Endodermal cell (in vitro differentiated cells): ENCODE measurements at regions not wholly inside any gene's neighbourhood (a gene's known extent, or its start where the extent isn't known, plus 50 kb on each side); places are given as distances from the start of the nearest gene placed in this dataset.
"Not testable (repeated sequence)": the region's sequence is repeated elsewhere in the genome, so short reads cannot be mapped to it uniquely, and the experiment has no call there.

ENCODE experiments used
- DNase-seq: peaks from one replicate; pipeline ENCODE4 v3.0.0-alpha.2; 2017
- H3K27ac ChIP-seq: 2 replicates; pipeline ENCODE4 v1.5.1; 2013; ENCODE audit warnings: mild to moderate bottlenecking, low read depth, low read length, moderate library complexity
- H3K27me3 ChIP-seq: 2 replicates; pipeline ENCODE4 v1.6.1; 2013; ENCODE audit warnings: mild to moderate bottlenecking, low read length, moderate library complexity; ENCODE audit not compliant: insufficient read depth, control insufficient read depth, poor library complexity, severe bottlenecking
- H3K36me3 ChIP-seq: 2 replicates; pipeline ENCODE4 v1.7.0; 2013; ENCODE audit warnings: mild to moderate bottlenecking, low read length, moderate library complexity; ENCODE audit not compliant: control insufficient read depth, insufficient read depth
- H3K4me1 ChIP-seq: one replicate; pipeline ENCODE4 v1.7.0; 2013; ENCODE audit warnings: low read length; ENCODE audit not compliant: control insufficient read depth, insufficient read depth
- H3K4me3 ChIP-seq: 2 replicates; pipeline ENCODE4 v1.5.1; 2013; ENCODE audit warnings: mild to moderate bottlenecking, low read length, moderate library complexity
- H3K9ac ChIP-seq: 2 replicates; pipeline ENCODE4 v1.6.1; 2013; ENCODE audit warnings: mild to moderate bottlenecking, low read length, moderate library complexity; ENCODE audit not compliant: poor library complexity, severe bottlenecking; ENCODE audit errors: extremely low read depth
- H3K9me3 ChIP-seq: 2 replicates; pipeline ENCODE4 v1.6.1; 2013; ENCODE audit warnings: mild to moderate bottlenecking, low read length, moderate library complexity; ENCODE audit not compliant: control insufficient read depth
- H3K27ac Mint-ChIP-seq: 2 replicates; pipeline ENCODE4 v1.8.0; 2020; ENCODE audit warnings: mixed read lengths
- H3K27me3 Mint-ChIP-seq: 2 replicates; pipeline ENCODE4 v1.8.0; 2021; ENCODE audit warnings: mild to moderate bottlenecking, mixed read lengths; ENCODE audit not compliant: insufficient read depth
- H3K36me3 Mint-ChIP-seq: 2 replicates; pipeline ENCODE4 v1.8.0; 2020; ENCODE audit warnings: low read depth, mixed read lengths
- H3K4me1 Mint-ChIP-seq: 2 replicates; pipeline ENCODE4 v1.8.0; 2020; ENCODE audit warnings: mixed read lengths
- H3K4me3 Mint-ChIP-seq: 2 replicates; pipeline ENCODE4 v1.8.0; 2020; ENCODE audit warnings: mild to moderate bottlenecking, moderate library complexity, mixed read lengths
- H3K9me3 Mint-ChIP-seq: 2 replicates; pipeline ENCODE4 v1.8.0; 2020; ENCODE audit warnings: mild to moderate bottlenecking, mixed read lengths
- WGBS, 2 experiments: methylation state at CpG; one replicate each; pipeline versions ENCODE4 v1.1.5 to v1.1.7; 2013; ENCODE audit warnings: missing lambda C conversion rate in 2 of 2, mixed read lengths in 1 of 2; ENCODE audit not compliant: insufficient coverage in 1 of 2, insufficient read length in 1 of 2; 5-methylcytosine and 5-hydroxymethylcytosine counted together
- TF ChIP-seq, protein P1 (sequence below): fragments of 200-600 bp; sonication (generic); conservative IDR thresholded peaks from 2 replicates; pipeline ENCODE4 v1.5.0; 2021; ENCODE audit warnings: antibody characterized with exemption, mild to moderate bottlenecking

DNA sequence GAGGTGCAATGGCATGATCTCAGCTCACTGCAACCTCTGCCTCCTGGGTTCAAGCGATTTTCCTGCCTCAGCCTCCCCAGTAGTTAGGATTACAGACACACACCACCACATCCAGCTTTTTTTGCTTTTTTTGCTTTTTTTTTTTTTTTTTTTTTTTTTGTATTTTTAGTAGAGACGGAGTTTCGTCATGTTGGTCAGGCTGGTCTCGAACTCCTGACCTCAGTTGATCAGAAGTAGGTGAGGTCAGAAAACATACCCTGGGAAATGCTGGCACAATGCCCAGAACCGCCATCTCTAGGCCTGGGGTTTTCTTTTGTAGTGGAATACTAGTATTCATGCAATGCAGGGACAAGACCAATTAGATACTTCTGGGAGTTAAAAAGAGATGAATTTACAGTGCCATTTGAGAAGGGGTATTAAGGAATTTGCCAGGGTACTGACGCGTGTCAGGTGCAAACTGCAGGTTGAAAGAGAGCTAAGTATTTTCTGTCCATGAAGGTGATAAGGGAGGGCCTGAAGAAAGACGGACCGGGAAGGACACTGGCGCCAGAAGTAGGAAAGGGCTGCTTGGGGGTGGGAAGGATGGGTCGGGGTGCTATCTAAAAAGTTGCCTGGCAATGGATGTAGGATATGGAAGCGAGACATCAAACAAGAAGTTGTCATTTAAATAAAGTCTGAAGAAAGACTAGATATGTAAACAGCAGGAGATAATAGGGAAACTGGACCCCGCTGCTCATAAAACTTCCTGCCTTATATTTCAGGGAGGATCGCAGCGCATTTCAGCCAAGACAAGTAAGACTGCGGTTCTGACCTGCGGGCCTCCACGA is 95.8 kb downstream of the PPIAL4G start:
- H3K4me1 ChIP-seq, H3K9ac ChIP-seq, H3K27ac ChIP-seq, H3K36me3 ChIP-seq, H3K27me3 ChIP-seq, H3K36me3 Mint-ChIP-seq, H3K9me3 Mint-ChIP-seq, H3K27me3 Mint-ChIP-seq, DNase-seq, H3K4me3 Mint-ChIP-seq, H3K4me3 ChIP-seq, H3K9me3 ChIP-seq: not testable (repeated sequence)
- whole genome bisulfite sequencing, 2 experiments = 93 to 98% methylated on average over 12 to 18 of the region's 18 CpGs
- H3K4me1 Mint-ChIP-seq = peaks cover 42% of the 10 kb centered on the region
- peak overlapping the region; percentile 98 for H3K27ac Mint-ChIP-seq

DNA sequence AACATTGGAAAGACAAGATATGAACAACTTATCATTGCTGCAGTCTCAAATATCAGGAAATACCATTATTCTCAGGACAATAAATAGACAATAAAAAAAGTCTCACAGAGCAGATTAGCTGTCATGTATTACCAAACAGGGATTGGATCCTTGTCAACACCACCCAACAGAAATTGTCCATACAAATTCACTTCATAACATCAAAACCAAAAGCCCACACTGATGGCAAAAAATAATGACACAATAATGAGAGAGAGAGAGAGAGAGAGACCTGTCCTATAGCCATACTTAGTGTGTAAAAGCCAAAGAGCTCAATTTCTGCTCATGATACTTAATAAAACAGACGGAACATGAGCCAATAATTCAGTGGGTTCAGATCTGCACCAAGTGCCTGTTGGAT is 96.5 kb downstream of the PPIAL4G start:
- DNase-seq = no peak
- no peak overlapping the region for H3K4me3 ChIP-seq
- H3K27ac ChIP-seq = no peak overlapping the region
- Mint-ChIP-seq H3K36me3 (no peaks in the 10 kb centered on the region), H3K4me1 (peaks cover 42% of the 10 kb centered on the region), H3K4me3 (no peak overlapping the region), H3K9me3 (peaks cover 2% of the 10 kb centered on the region), H3K27me3 (peaks cover 6% of the 10 kb centered on the region), H3K27ac (no peak overlapping the region)
- H3K9me3 ChIP-seq = no peaks in the 10 kb centered on the region
- TF ChIP-seq, protein P1, sequence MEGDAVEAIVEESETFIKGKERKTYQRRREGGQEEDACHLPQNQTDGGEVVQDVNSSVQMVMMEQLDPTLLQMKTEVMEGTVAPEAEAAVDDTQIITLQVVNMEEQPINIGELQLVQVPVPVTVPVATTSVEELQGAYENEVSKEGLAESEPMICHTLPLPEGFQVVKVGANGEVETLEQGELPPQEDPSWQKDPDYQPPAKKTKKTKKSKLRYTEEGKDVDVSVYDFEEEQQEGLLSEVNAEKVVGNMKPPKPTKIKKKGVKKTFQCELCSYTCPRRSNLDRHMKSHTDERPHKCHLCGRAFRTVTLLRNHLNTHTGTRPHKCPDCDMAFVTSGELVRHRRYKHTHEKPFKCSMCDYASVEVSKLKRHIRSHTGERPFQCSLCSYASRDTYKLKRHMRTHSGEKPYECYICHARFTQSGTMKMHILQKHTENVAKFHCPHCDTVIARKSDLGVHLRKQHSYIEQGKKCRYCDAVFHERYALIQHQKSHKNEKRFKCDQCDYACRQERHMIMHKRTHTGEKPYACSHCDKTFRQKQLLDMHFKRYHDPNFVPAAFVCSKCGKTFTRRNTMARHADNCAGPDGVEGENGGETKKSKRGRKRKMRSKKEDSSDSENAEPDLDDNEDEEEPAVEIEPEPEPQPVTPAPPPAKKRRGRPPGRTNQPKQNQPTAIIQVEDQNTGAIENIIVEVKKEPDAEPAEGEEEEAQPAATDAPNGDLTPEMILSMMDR = no peak
- no peaks in the 10 kb centered on the region for H3K27me3 ChIP-seq
- WGBS, 2 experiments = 83 to 93% methylated on average over 1 of the region's 1 CpG
- H3K4me1 ChIP-seq = peaks cover 5% of the 10 kb centered on the region
- H3K9ac ChIP-seq = no peak overlapping the region
- H3K36me3 ChIP-seq = no peaks in the 10 kb centered on the region

DNA sequence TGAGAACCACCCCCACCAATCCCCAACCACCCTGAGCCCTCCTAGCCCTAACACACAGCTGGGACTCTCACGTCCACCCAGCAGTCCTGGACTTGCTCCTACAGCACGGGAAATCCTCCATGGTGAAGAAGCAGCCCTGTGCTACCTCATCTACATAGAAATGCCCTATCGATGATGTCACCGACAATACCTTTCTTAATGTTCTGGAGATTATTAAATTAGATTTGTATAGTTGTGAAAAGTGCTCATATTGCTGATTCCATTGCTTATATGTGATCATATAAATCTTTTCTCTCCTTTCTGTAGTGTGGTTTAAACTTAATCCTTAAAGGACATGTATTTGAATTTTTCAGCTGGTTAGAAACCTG is 97.1 kb downstream of the PPIAL4G start:
- not testable (repeated sequence) for H3K27ac ChIP-seq, H3K4me3 Mint-ChIP-seq, H3K9ac ChIP-seq, H3K4me1 ChIP-seq, H3K9me3 ChIP-seq, H3K36me3 ChIP-seq, H3K27me3 Mint-ChIP-seq, DNase-seq, H3K27me3 ChIP-seq, H3K36me3 Mint-ChIP-seq, H3K9me3 Mint-ChIP-seq, H3K4me3 ChIP-seq
- 95 to 100% methylated on average over 1 to 4 of the region's 4 CpGs for WGBS, 2 experiments
- H3K4me1 Mint-ChIP-seq = peaks cover 42% of the 10 kb centered on the region
- H3K27ac Mint-ChIP-seq = peak overlapping the region; percentile 76

DNA sequence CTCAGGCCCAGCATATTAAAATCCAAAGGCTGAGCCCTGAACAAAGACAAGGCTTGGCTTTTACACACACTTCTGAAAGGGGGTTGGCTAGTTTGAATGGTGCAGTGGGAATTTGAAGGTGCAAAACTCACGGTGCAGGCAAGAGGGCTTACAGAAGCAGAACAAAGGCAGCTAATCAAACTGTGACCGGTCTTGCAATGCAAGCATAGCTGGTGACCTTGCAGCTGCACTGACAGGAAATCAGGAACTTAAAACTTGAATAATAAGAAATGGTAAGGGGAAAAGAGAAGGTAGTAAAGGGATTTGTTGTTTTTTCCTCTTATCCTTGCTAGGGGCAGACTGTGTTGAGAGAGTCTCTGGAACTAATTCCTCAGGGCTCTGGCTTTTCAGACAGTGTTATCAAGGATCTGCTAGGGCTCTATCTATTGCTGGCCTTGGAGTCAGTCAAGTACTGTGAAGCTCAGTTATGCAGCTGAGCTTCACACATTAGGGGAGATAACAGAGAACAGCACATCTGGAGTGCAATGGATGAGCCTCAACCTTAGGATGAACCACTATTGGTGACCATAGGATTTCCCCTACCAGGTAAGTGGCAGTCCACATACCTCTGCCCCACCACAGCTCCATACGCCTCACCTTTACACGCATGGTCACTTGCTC is 97.6 kb downstream of the PPIAL4G start:
- no peaks in the 10 kb centered on the region for H3K36me3 ChIP-seq
- H3K4me3 ChIP-seq = peak overlapping the region; percentile 4
- H3K27me3 ChIP-seq = no peaks in the 10 kb centered on the region
- WGBS, 2 experiments = 78% methylated on average over 2 to 4 of the region's 4 CpGs
- TF ChIP-seq, protein P1 = no peak
- H3K4me1 Mint-ChIP-seq = peaks cover 42% of the 10 kb centered on the region
- H3K4me3 Mint-ChIP-seq = no peak overlapping the region
- no peak for DNase-seq
- no peaks in the 10 kb centered on the region for H3K36me3 Mint-ChIP-seq
- peaks cover 5% of the 10 kb centered on the region for H3K4me1 ChIP-seq
- no peaks in the 10 kb centered on the region for H3K9me3 ChIP-seq
- H3K9ac ChIP-seq = no peak overlapping the region
- peaks cover 2% of the 10 kb centered on the region for H3K9me3 Mint-ChIP-seq
- H3K27me3 Mint-ChIP-seq = peaks cover 3% of the 10 kb centered on the region
- H3K27ac ChIP-seq = no peak overlapping the region
- peak overlapping the region; percentile 76 for H3K27ac Mint-ChIP-seq
